Endodermal cell (in vitro differentiated cells): ENCODE measurements at regions not wholly inside any gene's neighbourhood (a gene's known extent, or its start where the extent isn't known, plus 50 kb on each side); places are given as distances from the start of the nearest gene placed in this dataset.

Source experiments
- DNase-seq: peaks from one replicate; pipeline ENCODE4 v3.0.0-alpha.2; 2017
- H3K27ac ChIP-seq: 2 replicates; pipeline ENCODE4 v1.5.1; 2013; ENCODE audit warnings: mild to moderate bottlenecking, low read depth, low read length, moderate library complexity
- H3K27me3 ChIP-seq: 2 replicates; pipeline ENCODE4 v1.6.1; 2013; ENCODE audit warnings: mild to moderate bottlenecking, low read length, moderate library complexity; ENCODE audit not compliant: insufficient read depth, control insufficient read depth, poor library complexity, severe bottlenecking
- H3K36me3 ChIP-seq: 2 replicates; pipeline ENCODE4 v1.7.0; 2013; ENCODE audit warnings: mild to moderate bottlenecking, low read length, moderate library complexity; ENCODE audit not compliant: control insufficient read depth, insufficient read depth
- H3K4me1 ChIP-seq: one replicate; pipeline ENCODE4 v1.7.0; 2013; ENCODE audit warnings: low read length; ENCODE audit not compliant: control insufficient read depth, insufficient read depth
- H3K4me3 ChIP-seq: 2 replicates; pipeline ENCODE4 v1.5.1; 2013; ENCODE audit warnings: mild to moderate bottlenecking, low read length, moderate library complexity
- H3K9ac ChIP-seq: 2 replicates; pipeline ENCODE4 v1.6.1; 2013; ENCODE audit warnings: mild to moderate bottlenecking, low read length, moderate library complexity; ENCODE audit not compliant: poor library complexity, severe bottlenecking; ENCODE audit errors: extremely low read depth
- H3K9me3 ChIP-seq: 2 replicates; pipeline ENCODE4 v1.6.1; 2013; ENCODE audit warnings: mild to moderate bottlenecking, low read length, moderate library complexity; ENCODE audit not compliant: control insufficient read depth
- H3K27ac Mint-ChIP-seq: 2 replicates; pipeline ENCODE4 v1.8.0; 2020; ENCODE audit warnings: mixed read lengths
- H3K27me3 Mint-ChIP-seq: 2 replicates; pipeline ENCODE4 v1.8.0; 2021; ENCODE audit warnings: mild to moderate bottlenecking, mixed read lengths; ENCODE audit not compliant: insufficient read depth
- H3K36me3 Mint-ChIP-seq: 2 replicates; pipeline ENCODE4 v1.8.0; 2020; ENCODE audit warnings: low read depth, mixed read lengths
- H3K4me1 Mint-ChIP-seq: 2 replicates; pipeline ENCODE4 v1.8.0; 2020; ENCODE audit warnings: mixed read lengths
- H3K4me3 Mint-ChIP-seq: 2 replicates; pipeline ENCODE4 v1.8.0; 2020; ENCODE audit warnings: mild to moderate bottlenecking, moderate library complexity, mixed read lengths
- H3K9me3 Mint-ChIP-seq: 2 replicates; pipeline ENCODE4 v1.8.0; 2020; ENCODE audit warnings: mild to moderate bottlenecking, mixed read lengths
- CTCF ChIP-seq: fragments of 200-600 bp; sonication (generic); conservative IDR thresholded peaks from 2 replicates; pipeline ENCODE4 v1.5.0; 2021; ENCODE audit warnings: antibody characterized with exemption, mild to moderate bottlenecking
- WGBS, 2 experiments: methylation state at CpG; one replicate each; pipeline versions ENCODE4 v1.1.5 to v1.1.7; 2013; ENCODE audit warnings: missing lambda C conversion rate in 2 of 2, mixed read lengths in 1 of 2; ENCODE audit not compliant: insufficient coverage in 1 of 2, insufficient read length in 1 of 2; 5-methylcytosine and 5-hydroxymethylcytosine counted together

- H3K36me3 ChIP-seq = no peaks in the 10 kb centered on the region
- no peaks in the 10 kb centered on the region for H3K27me3 ChIP-seq
- no peaks in the 10 kb centered on the region for H3K4me1 ChIP-seq
- no peak overlapping the region for H3K4me3 ChIP-seq
- no peak for TF ChIP-seq CTCF
- Mint-ChIP-seq H3K9me3 (peaks cover 14% of the 10 kb centered on the region), H3K4me3 (no peak overlapping the region), H3K27ac (no peak overlapping the region), H3K36me3 (no peaks in the 10 kb centered on the region), H3K27me3 (no peaks in the 10 kb centered on the region), H3K4me1 (no peaks in the 10 kb centered on the region)
- no peaks in the 10 kb centered on the region for H3K9me3 ChIP-seq
- H3K27ac ChIP-seq = no peak overlapping the region
- no peak for DNase-seq
- H3K9ac ChIP-seq = no peak overlapping the region
- WGBS, 2 experiments = 71 to 95% methylated on average over 1 to 3 of the region's 3 CpGs
Measured at GRCh38 chr12:63313139-63313538, 162.1 kb upstream of the AVPR1A start.

- Mint-ChIP-seq H3K9me3 (peaks cover 14% of the 10 kb centered on the region), H3K27me3 (no peaks in the 10 kb centered on the region), H3K4me3 (no peak overlapping the region), H3K36me3 (no peaks in the 10 kb centered on the region), H3K4me1 (no peaks in the 10 kb centered on the region), H3K27ac (no peak overlapping the region)
- Histone ChIP-seq H3K4me1 (no peaks in the 10 kb centered on the region), H3K9ac (no peak overlapping the region), H3K36me3 (no peaks in the 10 kb centered on the region), H3K27ac (no peak overlapping the region), H3K4me3 (no peak overlapping the region), H3K9me3 (no peaks in the 10 kb centered on the region), H3K27me3 (no peaks in the 10 kb centered on the region)
- TF ChIP-seq CTCF = no peak
- DNase-seq = no peak
- 85 to 90% methylated on average over 3 of the region's 3 CpGs for WGBS, 2 experiments
Measured at GRCh38 chr12:63308671-63309070, 157.7 kb upstream of the AVPR1A start.

GRCh38 chr12:63307849-63308248 lies 156.8 kb upstream of the AVPR1A start:
- Mint-ChIP-seq H3K27ac (no peak overlapping the region), H3K27me3 (no peaks in the 10 kb centered on the region), H3K4me1 (peaks cover under 1% of the 10 kb centered on the region), H3K9me3 (peaks cover 14% of the 10 kb centered on the region), H3K4me3 (no peak overlapping the region), H3K36me3 (no peaks in the 10 kb centered on the region)
- TF ChIP-seq CTCF = no peak
- Histone ChIP-seq H3K4me1 (no peaks in the 10 kb centered on the region), H3K27me3 (no peaks in the 10 kb centered on the region), H3K9me3 (no peaks in the 10 kb centered on the region), H3K36me3 (no peaks in the 10 kb centered on the region), H3K4me3 (no peak overlapping the region), H3K27ac (no peak overlapping the region), H3K9ac (no peak overlapping the region)
- no peak for DNase-seq
- 89 to 96% methylated on average over 3 to 8 of the region's 8 CpGs for WGBS, 2 experiments
